DND-41 (cell line): ENCODE measurements at regions not wholly inside any gene's neighbourhood (a gene's known extent, or its start where the extent isn't known, plus 50 kb on each side); places are given as distances from the start of the nearest gene placed in this dataset.

Experiments
- ATAC-seq: fragments of 200-7000 bp; cut with Tn5 transposase; 3 replicates; pipeline ENCODE4 v1.9.1; 2021; ENCODE audit warnings: low read depth; ENCODE audit not compliant: insufficient read depth
- DNase-seq: peaks from one replicate; pipeline ENCODE4 v3.0.0-alpha.2; 2020
- H2AFZ ChIP-seq: 2 replicates; pipeline ENCODE4 v1.6.0; 2012; ENCODE audit warnings: low read depth, low read length
- H3K27ac ChIP-seq: 2 replicates; pipeline ENCODE4 v1.5.1; 2012; ENCODE audit warnings: low read length, inconsistent platforms
- H3K27me3 ChIP-seq: fragments of 200-600 bp; sonication (generic); 2 replicates; pipeline ENCODE4 v1.6.0; 2012; ENCODE audit warnings: low read length, mild to moderate bottlenecking, inconsistent platforms; ENCODE audit not compliant: insufficient read depth, poor library complexity
- H3K36me3 ChIP-seq: 2 replicates; pipeline ENCODE4 v1.5.1; 2012; ENCODE audit warnings: low read length, inconsistent platforms; ENCODE audit not compliant: insufficient read depth
- H3K4me1 ChIP-seq: 2 replicates; pipeline ENCODE4 v1.5.1; 2012; ENCODE audit warnings: mild to moderate bottlenecking, low read length; ENCODE audit not compliant: insufficient read depth
- H3K4me2 ChIP-seq: 2 replicates; pipeline ENCODE4 v1.6.0; 2012; ENCODE audit warnings: mild to moderate bottlenecking, moderate library complexity, low read length, inconsistent platforms; ENCODE audit not compliant: insufficient read depth
- H3K4me3 ChIP-seq, 2 experiments: fragments of 200-600 bp in 1 of 2; shearing (Covaris generic) in 1 of 2; 2 replicates each; pipeline ENCODE4 v1.5.1; 2012 to 2016; ENCODE audit warnings: inconsistent platforms in 2 of 2, low read length in 2 of 2, mild to moderate bottlenecking in 2 of 2, low read depth in 1 of 2, moderate library complexity in 1 of 2
- H3K79me2 ChIP-seq: 2 replicates; pipeline ENCODE4 v1.6.0; 2012; ENCODE audit warnings: low read length, inconsistent platforms; ENCODE audit not compliant: insufficient read depth
- H3K9ac ChIP-seq: 2 replicates; pipeline ENCODE4 v1.6.0; 2012; ENCODE audit warnings: low read depth, mild to moderate bottlenecking, inconsistent platforms, low read length, moderate library complexity
- H3K9me3 ChIP-seq: 2 replicates; pipeline ENCODE4 v1.5.1; 2012; ENCODE audit warnings: low read length, moderate library complexity, mild to moderate bottlenecking, inconsistent platforms; ENCODE audit not compliant: insufficient read depth, severe bottlenecking
- H4K20me1 ChIP-seq: 2 replicates; pipeline ENCODE4 v1.6.0; 2012; ENCODE audit warnings: low read length; ENCODE audit not compliant: insufficient read depth
- CTCF ChIP-seq: IDR thresholded peaks from 2 replicates; pipeline ENCODE4 v1.5.1; 2012; ENCODE audit warnings: borderline replicate concordance, low read length, moderate library complexity, mild to moderate bottlenecking; ENCODE audit not compliant: poor library complexity, severe bottlenecking; ENCODE audit errors: extremely low read depth
- EZH2 ChIP-seq: IDR thresholded peaks from 3 replicates; pipeline ENCODE4 v1.6.1; 2012; ENCODE audit warnings: borderline replicate concordance, low read depth, mild to moderate bottlenecking, moderate library complexity, low read length, inconsistent platforms; ENCODE audit not compliant: severe bottlenecking

DNA sequence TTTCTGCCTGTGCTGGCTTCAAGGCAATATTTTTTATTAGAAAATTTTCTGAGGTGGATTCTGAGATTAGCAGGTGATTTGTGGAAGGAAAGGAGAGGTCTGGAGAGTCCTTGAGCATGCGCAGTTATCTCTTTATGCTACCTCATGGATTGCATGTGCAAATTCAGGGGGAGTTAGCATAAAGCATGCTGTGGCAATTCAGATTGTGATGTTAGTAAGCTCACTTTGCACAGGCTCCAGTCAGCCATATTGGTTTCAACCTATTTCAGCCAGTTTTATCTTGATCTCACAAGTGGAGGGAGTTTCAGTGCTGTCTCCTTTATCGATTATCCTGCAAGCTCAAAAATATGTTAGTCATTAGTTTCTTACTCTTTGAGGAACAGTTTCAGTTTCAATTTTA lies 2012.3 kb upstream of the PIK3C3 start:
- Histone ChIP-seq H3K36me3 (no peaks in the 10 kb centered on the region), H3K4me2 (no peak overlapping the region), H4K20me1 (no peaks in the 10 kb centered on the region), H3K9ac (no peak overlapping the region), H3K79me2 (no peaks in the 10 kb centered on the region), H2AFZ (no peak overlapping the region; the same call in 1 of the 2 replicates), H3K9me3 (no peaks in the 10 kb centered on the region), H3K27ac (no peak overlapping the region), H3K4me1 (no peaks in the 10 kb centered on the region), H3K4me3 (no peak overlapping the region), H3K27me3 (no peaks in the 10 kb centered on the region)
- ATAC-seq, result no peak
- no peak for TF ChIP-seq EZH2
- TF ChIP-seq CTCF, result no peak
- DNase-seq, result no peak

GRCh38 chr18:39938676-39939608 lies 2016.1 kb upstream of the PIK3C3 start:
- H3K9me3 ChIP-seq, result peaks cover 2% of the 10 kb centered on the region
- no peak overlapping the region for H3K9ac ChIP-seq
- H3K27me3 ChIP-seq, result no peaks in the 10 kb centered on the region
- no peak overlapping the region for H3K4me3 ChIP-seq
- TF ChIP-seq CTCF (no peak), EZH2 (no peak)
- DNase-seq (no peak), ATAC-seq (no peak)
- no peaks in the 10 kb centered on the region for H3K4me1 ChIP-seq
- H3K36me3 ChIP-seq, result no peaks in the 10 kb centered on the region
- no peak overlapping the region for H3K4me2 ChIP-seq
- H4K20me1 ChIP-seq, result no peaks in the 10 kb centered on the region
- no peak overlapping the region for H3K27ac ChIP-seq
- no peaks in the 10 kb centered on the region for H3K79me2 ChIP-seq
- no peak overlapping the region for H2AFZ ChIP-seq

- Histone ChIP-seq H4K20me1 (no peaks in the 10 kb centered on the region), H3K36me3 (no peaks in the 10 kb centered on the region), H3K9ac (no peak overlapping the region), H3K79me2 (no peaks in the 10 kb centered on the region), H3K4me1 (no peaks in the 10 kb centered on the region), H3K27me3 (no peaks in the 10 kb centered on the region), H3K4me3 (no peak overlapping the region), H2AFZ (no peak overlapping the region), H3K4me2 (no peak overlapping the region), H3K27ac (no peak overlapping the region), H3K9me3 (peaks cover 2% of the 10 kb centered on the region)
- ATAC-seq (no peak), DNase-seq (no peak)
- TF ChIP-seq CTCF (no peak), EZH2 (no peak)
These were observed 2019.4 kb upstream of the PIK3C3 start for GRCh38 chr18:39935598-39935997.
